NB4 (cell line): ENCODE measurements at regions not wholly inside any gene's neighbourhood (a gene's known extent, or its start where the extent isn't known, plus 50 kb on each side); places are given as distances from the start of the nearest gene placed in this dataset.

Experiments used
- DNase-seq: peaks from one replicate; pipeline ENCODE4 v3.0.0; 2010; ENCODE audit warnings: low read depth
- H3K4me3 ChIP-seq: one replicate; pipeline ENCODE4 v1.5.1; 2011; ENCODE audit warnings: mild to moderate bottlenecking, low read depth, low read length, moderate library complexity
- CTCF ChIP-seq: IDR thresholded peaks from one replicate; pipeline ENCODE4 v1.5.1; 2012; ENCODE audit warnings: low read depth, low read length
- MAX ChIP-seq: IDR thresholded peaks from 2 replicates; pipeline ENCODE4 v1.6.1; 2011; ENCODE audit warnings: low read depth, low read length
- MYC ChIP-seq: IDR thresholded peaks from 2 replicates; pipeline ENCODE4 v1.6.1; 2011; ENCODE audit warnings: low read depth, low read length
- POLR2A ChIP-seq: IDR thresholded peaks from 2 replicates; pipeline ENCODE4 v1.6.1; 2011; ENCODE audit warnings: mild to moderate bottlenecking; ENCODE audit not compliant: insufficient read length; ENCODE audit errors: extremely low read depth

GRCh38 chr3:5314897-5315296 lies 127.4 kb downstream of the EDEM1 start:
- H3K4me3 ChIP-seq: no peak overlapping the region
- TF ChIP-seq POLR2A (no peak), MYC (no peak), MAX (no peak), CTCF (no peak)
- DNase-seq: no peak

- TF ChIP-seq CTCF (no peak), MAX (no peak), MYC (no peak), POLR2A (no peak)
- no peak overlapping the region for H3K4me3 ChIP-seq
- DNase-seq: peak; percentile 58
Observed at GRCh38 chr3:5317557-5317956, 130.1 kb downstream of the EDEM1 start.

- H3K4me3 ChIP-seq: no peak overlapping the region
- DNase-seq: peak; percentile 9
- TF ChIP-seq MYC (no peak), MAX (no peak), CTCF (no peak), POLR2A (no peak)
Observed at GRCh38 chr3:5319454-5319853, 131.9 kb downstream of the EDEM1 start.

- no peak for DNase-seq
- H3K4me3 ChIP-seq: no peak overlapping the region
Observed at GRCh38 chr3:5321666-5322340, 134.3 kb downstream of the EDEM1 start.

GRCh38 chr3:5324780-5325179 lies 137.3 kb downstream of the EDEM1 start:
- DNase-seq: no peak
- TF ChIP-seq MYC (no peak), MAX (no peak), POLR2A (no peak), CTCF (no peak)
- H3K4me3 ChIP-seq: no peak overlapping the region

More at GRCh38 chr3:5321666-5322340, 134.3 kb downstream of the EDEM1 start:
- TF ChIP-seq MAX (no peak), POLR2A (no peak), CTCF (no peak), MYC (no peak)
